Panc1 (cell line): ENCODE measurements at regions not wholly inside any gene's neighbourhood (a gene's known extent, or its start where the extent isn't known, plus 50 kb on each side); places are given as distances from the start of the nearest gene placed in this dataset.

ENCODE experiments used
- POLR2AphosphoS5 ChIP-seq: IDR thresholded peaks from 2 replicates; pipeline ENCODE4 v1.6.1; 2012; ENCODE audit warnings: mild to moderate bottlenecking, low read depth, low read length, moderate library complexity
- TF ChIP-seq, protein P1 (sequence below): fragments of 450-650 bp; IDR thresholded peaks from 2 replicates; pipeline ENCODE4 v1.5.1; 2017; ENCODE audit warnings: mild to moderate bottlenecking
- TF ChIP-seq, protein P2 (sequence below), 2 experiments: IDR thresholded peaks; 2 replicates each; pipeline ENCODE4 v1.6.1; 2011 to 2012; ENCODE audit warnings: low read depth in 2 of 2, control low read depth in 1 of 2, low read length in 1 of 2, mild to moderate bottlenecking in 1 of 2, moderate library complexity in 1 of 2; ENCODE audit not compliant: insufficient read depth in 1 of 2

DNA sequence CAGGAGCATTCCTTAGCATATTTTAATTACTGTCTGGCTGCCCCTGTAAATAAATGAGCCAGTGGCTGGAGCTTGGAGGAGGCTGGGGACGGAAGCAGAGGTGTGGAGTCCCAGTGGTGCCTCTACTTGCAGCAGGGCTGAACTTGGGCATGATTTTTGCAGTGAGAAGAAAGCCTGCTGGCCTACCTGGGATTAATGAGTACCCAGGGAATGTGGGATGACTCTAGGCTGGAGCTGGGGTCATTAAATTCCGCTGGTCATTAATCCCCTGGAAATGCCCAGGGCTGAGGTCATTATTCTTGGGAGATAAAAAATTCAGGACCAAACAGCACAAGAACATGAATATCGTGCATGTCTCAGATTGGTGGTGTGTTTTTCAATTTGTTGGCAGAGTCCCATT is 753.3 kb downstream of the VRK1 start:
- TF ChIP-seq, protein P1, sequence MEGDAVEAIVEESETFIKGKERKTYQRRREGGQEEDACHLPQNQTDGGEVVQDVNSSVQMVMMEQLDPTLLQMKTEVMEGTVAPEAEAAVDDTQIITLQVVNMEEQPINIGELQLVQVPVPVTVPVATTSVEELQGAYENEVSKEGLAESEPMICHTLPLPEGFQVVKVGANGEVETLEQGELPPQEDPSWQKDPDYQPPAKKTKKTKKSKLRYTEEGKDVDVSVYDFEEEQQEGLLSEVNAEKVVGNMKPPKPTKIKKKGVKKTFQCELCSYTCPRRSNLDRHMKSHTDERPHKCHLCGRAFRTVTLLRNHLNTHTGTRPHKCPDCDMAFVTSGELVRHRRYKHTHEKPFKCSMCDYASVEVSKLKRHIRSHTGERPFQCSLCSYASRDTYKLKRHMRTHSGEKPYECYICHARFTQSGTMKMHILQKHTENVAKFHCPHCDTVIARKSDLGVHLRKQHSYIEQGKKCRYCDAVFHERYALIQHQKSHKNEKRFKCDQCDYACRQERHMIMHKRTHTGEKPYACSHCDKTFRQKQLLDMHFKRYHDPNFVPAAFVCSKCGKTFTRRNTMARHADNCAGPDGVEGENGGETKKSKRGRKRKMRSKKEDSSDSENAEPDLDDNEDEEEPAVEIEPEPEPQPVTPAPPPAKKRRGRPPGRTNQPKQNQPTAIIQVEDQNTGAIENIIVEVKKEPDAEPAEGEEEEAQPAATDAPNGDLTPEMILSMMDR: no peak
- TF ChIP-seq POLR2AphosphoS5: no peak
- TF ChIP-seq, protein P2, sequence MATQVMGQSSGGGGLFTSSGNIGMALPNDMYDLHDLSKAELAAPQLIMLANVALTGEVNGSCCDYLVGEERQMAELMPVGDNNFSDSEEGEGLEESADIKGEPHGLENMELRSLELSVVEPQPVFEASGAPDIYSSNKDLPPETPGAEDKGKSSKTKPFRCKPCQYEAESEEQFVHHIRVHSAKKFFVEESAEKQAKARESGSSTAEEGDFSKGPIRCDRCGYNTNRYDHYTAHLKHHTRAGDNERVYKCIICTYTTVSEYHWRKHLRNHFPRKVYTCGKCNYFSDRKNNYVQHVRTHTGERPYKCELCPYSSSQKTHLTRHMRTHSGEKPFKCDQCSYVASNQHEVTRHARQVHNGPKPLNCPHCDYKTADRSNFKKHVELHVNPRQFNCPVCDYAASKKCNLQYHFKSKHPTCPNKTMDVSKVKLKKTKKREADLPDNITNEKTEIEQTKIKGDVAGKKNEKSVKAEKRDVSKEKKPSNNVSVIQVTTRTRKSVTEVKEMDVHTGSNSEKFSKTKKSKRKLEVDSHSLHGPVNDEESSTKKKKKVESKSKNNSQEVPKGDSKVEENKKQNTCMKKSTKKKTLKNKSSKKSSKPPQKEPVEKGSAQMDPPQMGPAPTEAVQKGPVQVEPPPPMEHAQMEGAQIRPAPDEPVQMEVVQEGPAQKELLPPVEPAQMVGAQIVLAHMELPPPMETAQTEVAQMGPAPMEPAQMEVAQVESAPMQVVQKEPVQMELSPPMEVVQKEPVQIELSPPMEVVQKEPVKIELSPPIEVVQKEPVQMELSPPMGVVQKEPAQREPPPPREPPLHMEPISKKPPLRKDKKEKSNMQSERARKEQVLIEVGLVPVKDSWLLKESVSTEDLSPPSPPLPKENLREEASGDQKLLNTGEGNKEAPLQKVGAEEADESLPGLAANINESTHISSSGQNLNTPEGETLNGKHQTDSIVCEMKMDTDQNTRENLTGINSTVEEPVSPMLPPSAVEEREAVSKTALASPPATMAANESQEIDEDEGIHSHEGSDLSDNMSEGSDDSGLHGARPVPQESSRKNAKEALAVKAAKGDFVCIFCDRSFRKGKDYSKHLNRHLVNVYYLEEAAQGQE (IDR thresholded peaks at IDR 0.05; ENCODE audit: insufficient read depth in 1 of 2, low read depth in 2 of 2, low read length in 1 of 2): no peak
